ENCODE measurements at regions not wholly inside any gene's neighbourhood (a gene's known extent, or its start where the extent isn't known, plus 50 kb on each side); places are given as distances from the start of the nearest gene placed in this dataset.
"Not testable (repeated sequence)": the region's sequence is repeated elsewhere in the genome, so short reads cannot be mapped to it uniquely, and the experiment has no call there.

GRCh38 chrX:140123446-140123845 lies 158.1 kb upstream of the CXorf66 start:
- Histone ChIP-seq H3K4me3 (ENCODE audit: low read depth, low read length) (no peak overlapping the region), H3K36me3 (ENCODE audit: control insufficient read depth, insufficient read depth, low read length) (no peaks in the 10 kb centered on the region), H3K4me1 (ENCODE audit: control insufficient read depth, insufficient read depth, low read length) (0 out of 2 replicates have a peak, but pooled peaks cover 3% of the 10 kb centered on the region), H3K9ac (ENCODE audit: low read length) (no peak overlapping the region), H3K27me3 (ENCODE audit: control insufficient read depth, insufficient read depth, low read length) (no peaks in the 10 kb centered on the region; the same call in 1 of the 2 replicates), H3K9me3 (ENCODE audit: control insufficient read depth, insufficient read depth, low read depth, low read length) (no peaks in the 10 kb centered on the region), H3K27ac (ENCODE audit: low read depth, low read length) (no peak overlapping the region)

GRCh38 chrX:140114059-140114458 lies 148.7 kb upstream of the CXorf66 start:
- not testable (repeated sequence) for H3K27ac ChIP-seq (ENCODE audit: low read depth, low read length); H3K9ac ChIP-seq (ENCODE audit: low read length); H3K27me3 ChIP-seq (ENCODE audit: control insufficient read depth, insufficient read depth, low read length); H3K36me3 ChIP-seq (ENCODE audit: control insufficient read depth, insufficient read depth, low read length); H3K4me3 ChIP-seq (ENCODE audit: low read depth, low read length); H3K9me3 ChIP-seq (ENCODE audit: control insufficient read depth, insufficient read depth, low read depth, low read length)
- H3K4me1 ChIP-seq (ENCODE audit: control insufficient read depth, insufficient read depth, low read length) = peaks cover 15% of the 10 kb centered on the region; the same call in 1 of the 2 replicates

GRCh38 chrX:140110081-140110650 lies 144.8 kb upstream of the CXorf66 start:
- H3K9me3 ChIP-seq (ENCODE audit: control insufficient read depth, insufficient read depth, low read depth, low read length) = peaks cover 4% of the 10 kb centered on the region; the same call in 1 of the 2 replicates
- no peaks in the 10 kb centered on the region; the same call in 1 of the 2 replicates for H3K27me3 ChIP-seq (ENCODE audit: control insufficient read depth, insufficient read depth, low read length)
- peaks cover 18% of the 10 kb centered on the region; the same call in 1 of the 2 replicates for H3K4me1 ChIP-seq (ENCODE audit: control insufficient read depth, insufficient read depth, low read length)
- H3K4me3 ChIP-seq (ENCODE audit: low read depth, low read length) = peak overlapping the region; percentile 8; the same call in 1 of the 2 replicates
- no peak overlapping the region for H3K27ac ChIP-seq (ENCODE audit: low read depth, low read length)
- no peaks in the 10 kb centered on the region for H3K36me3 ChIP-seq (ENCODE audit: control insufficient read depth, insufficient read depth, low read length)
- H3K9ac ChIP-seq (ENCODE audit: low read length) = no peak overlapping the region

- Histone ChIP-seq H3K4me3 (ENCODE audit: low read depth, low read length) (no peak overlapping the region), H3K4me1 (ENCODE audit: control insufficient read depth, insufficient read depth, low read length) (peaks cover 11% of the 10 kb centered on the region), H3K27ac (ENCODE audit: low read depth, low read length) (no peak overlapping the region), H3K27me3 (ENCODE audit: control insufficient read depth, insufficient read depth, low read length) (no peaks in the 10 kb centered on the region; the same call in 1 of the 2 replicates), H3K9me3 (ENCODE audit: control insufficient read depth, insufficient read depth, low read depth, low read length) (no peaks in the 10 kb centered on the region), H3K9ac (ENCODE audit: low read length) (no peak overlapping the region), H3K36me3 (ENCODE audit: control insufficient read depth, insufficient read depth, low read length) (no peaks in the 10 kb centered on the region)
These were observed 139.4 kb upstream of the CXorf66 start for GRCh38 chrX:140104760-140105159.

- Histone ChIP-seq H3K4me3 (ENCODE audit: low read depth, low read length) (no peak overlapping the region), H3K9ac (ENCODE audit: low read length) (no peak overlapping the region), H3K9me3 (ENCODE audit: control insufficient read depth, insufficient read depth, low read depth, low read length) (no peaks in the 10 kb centered on the region), H3K27ac (ENCODE audit: low read depth, low read length) (no peak overlapping the region), H3K36me3 (ENCODE audit: control insufficient read depth, insufficient read depth, low read length) (no peaks in the 10 kb centered on the region), H3K27me3 (ENCODE audit: control insufficient read depth, insufficient read depth, low read length) (no peaks in the 10 kb centered on the region; the same call in 1 of the 2 replicates), H3K4me1 (ENCODE audit: control insufficient read depth, insufficient read depth, low read length) (peaks cover 26% of the 10 kb centered on the region)
These were observed 133.9 kb upstream of the CXorf66 start for GRCh38 chrX:140099221-140099620.

- Histone ChIP-seq H3K27ac (ENCODE audit: low read depth, low read length) (no peak overlapping the region), H3K9me3 (ENCODE audit: control insufficient read depth, insufficient read depth, low read depth, low read length) (no peaks in the 10 kb centered on the region), H3K9ac (ENCODE audit: low read length) (no peak overlapping the region), H3K4me3 (ENCODE audit: low read depth, low read length) (peak overlapping the region; percentile 70), H3K4me1 (ENCODE audit: control insufficient read depth, insufficient read depth, low read length) (peaks cover 20% of the 10 kb centered on the region; the same call in 1 of the 2 replicates), H3K27me3 (ENCODE audit: control insufficient read depth, insufficient read depth, low read length) (peaks cover 31% of the 10 kb centered on the region), H3K36me3 (ENCODE audit: control insufficient read depth, insufficient read depth, low read length) (no peaks in the 10 kb centered on the region)
These were observed 126.8 kb upstream of the CXorf66 start for GRCh38 chrX:140092121-140092520.

GRCh38 chrX:140091125-140091886 lies 126.0 kb upstream of the CXorf66 start:
- H3K4me1 ChIP-seq (ENCODE audit: control insufficient read depth, insufficient read depth, low read length) = peaks cover 18% of the 10 kb centered on the region; the same call in 1 of the 2 replicates
- no peak overlapping the region for H3K9ac ChIP-seq (ENCODE audit: low read length)
- no peaks in the 10 kb centered on the region for H3K9me3 ChIP-seq (ENCODE audit: control insufficient read depth, insufficient read depth, low read depth, low read length)
- peaks cover 31% of the 10 kb centered on the region for H3K27me3 ChIP-seq (ENCODE audit: control insufficient read depth, insufficient read depth, low read length)
- H3K4me3 ChIP-seq (ENCODE audit: low read depth, low read length) = peak overlapping the region; percentile 70
- H3K36me3 ChIP-seq (ENCODE audit: control insufficient read depth, insufficient read depth, low read length) = no peaks in the 10 kb centered on the region
- H3K27ac ChIP-seq (ENCODE audit: low read depth, low read length) = no peak overlapping the region

- peaks cover 31% of the 10 kb centered on the region for H3K27me3 ChIP-seq (ENCODE audit: control insufficient read depth, insufficient read depth, low read length)
- peaks cover 18% of the 10 kb centered on the region; the same call in 1 of the 2 replicates for H3K4me1 ChIP-seq (ENCODE audit: control insufficient read depth, insufficient read depth, low read length)
- H3K9ac ChIP-seq (ENCODE audit: low read length) = no peak overlapping the region
- no peaks in the 10 kb centered on the region for H3K9me3 ChIP-seq (ENCODE audit: control insufficient read depth, insufficient read depth, low read depth, low read length)
- no peaks in the 10 kb centered on the region for H3K36me3 ChIP-seq (ENCODE audit: control insufficient read depth, insufficient read depth, low read length)
- H3K4me3 ChIP-seq (ENCODE audit: low read depth, low read length) = peak overlapping the region; percentile 70
- H3K27ac ChIP-seq (ENCODE audit: low read depth, low read length) = no peak overlapping the region
These were observed 125.4 kb upstream of the CXorf66 start for GRCh38 chrX:140090800-140091124.

GRCh38 chrX:140088438-140088837 lies 123.1 kb upstream of the CXorf66 start:
- Histone ChIP-seq H3K9me3 (ENCODE audit: control insufficient read depth, insufficient read depth, low read depth, low read length) (no peaks in the 10 kb centered on the region), H3K36me3 (ENCODE audit: control insufficient read depth, insufficient read depth, low read length) (no peaks in the 10 kb centered on the region), H3K4me1 (ENCODE audit: control insufficient read depth, insufficient read depth, low read length) (peaks cover 18% of the 10 kb centered on the region; the same call in 1 of the 2 replicates), H3K9ac (ENCODE audit: low read length) (no peak overlapping the region), H3K27ac (ENCODE audit: low read depth, low read length) (no peak overlapping the region), H3K4me3 (ENCODE audit: low read depth, low read length) (no peak overlapping the region), H3K27me3 (ENCODE audit: control insufficient read depth, insufficient read depth, low read length) (peaks cover 31% of the 10 kb centered on the region)

GRCh38 chrX:140087875-140088274 lies 122.6 kb upstream of the CXorf66 start:
- H3K9me3 ChIP-seq (ENCODE audit: control insufficient read depth, insufficient read depth, low read depth, low read length) = no peaks in the 10 kb centered on the region
- no peaks in the 10 kb centered on the region for H3K36me3 ChIP-seq (ENCODE audit: control insufficient read depth, insufficient read depth, low read length)
- H3K27me3 ChIP-seq (ENCODE audit: control insufficient read depth, insufficient read depth, low read length) = peaks cover 29% of the 10 kb centered on the region
- no peak overlapping the region for H3K9ac ChIP-seq (ENCODE audit: low read length)
- no peak overlapping the region for H3K4me3 ChIP-seq (ENCODE audit: low read depth, low read length)
- H3K27ac ChIP-seq (ENCODE audit: low read depth, low read length) = no peak overlapping the region
- H3K4me1 ChIP-seq (ENCODE audit: control insufficient read depth, insufficient read depth, low read length) = peaks cover 18% of the 10 kb centered on the region; the same call in 1 of the 2 replicates

- Histone ChIP-seq H3K27me3 (ENCODE audit: control insufficient read depth, insufficient read depth, low read length) (peaks cover 18% of the 10 kb centered on the region), H3K4me3 (ENCODE audit: low read depth, low read length) (no peak overlapping the region), H3K9me3 (ENCODE audit: control insufficient read depth, insufficient read depth, low read depth, low read length) (no peaks in the 10 kb centered on the region), H3K9ac (ENCODE audit: low read length) (no peak overlapping the region), H3K27ac (ENCODE audit: low read depth, low read length) (no peak overlapping the region), H3K4me1 (ENCODE audit: control insufficient read depth, insufficient read depth, low read length) (peaks cover 14% of the 10 kb centered on the region; the same call in 1 of the 2 replicates), H3K36me3 (ENCODE audit: control insufficient read depth, insufficient read depth, low read length) (no peaks in the 10 kb centered on the region)
These were observed 121.4 kb upstream of the CXorf66 start for GRCh38 chrX:140086691-140087090.
